Liver (tissue), 7 donors: ENCODE measurements at regions not wholly inside any gene's neighbourhood (a gene's known extent, or its start where the extent isn't known, plus 50 kb on each side); places are given as distances from the start of the nearest gene placed in this dataset.
"Not testable (repeated sequence)": the region's sequence is repeated elsewhere in the genome, so short reads cannot be mapped to it uniquely, and the experiment has no call there.

Experiments
- DNase-seq: peaks from one replicate; pipeline ENCODE4 v3.0.0-alpha.2; 2017; ENCODE audit warnings: low spot score
- H3K27ac ChIP-seq, 2 donors: one replicate each; pipeline ENCODE4 v1.7.0; 2013; ENCODE audit warnings: inconsistent platforms in 2 of 2, low read length in 2 of 2, control low read depth in 1 of 2, low read depth in 1 of 2, mild to moderate bottlenecking in 1 of 2
- H3K27me3 ChIP-seq, 4 donors: one replicate each; pipeline versions ENCODE4 v1.6.1 to v1.7.0; 2013; ENCODE audit warnings: low read length in 3 of 4, inconsistent platforms in 1 of 4, mild to moderate bottlenecking in 1 of 4, moderate library complexity in 1 of 4; ENCODE audit not compliant: control insufficient read depth in 4 of 4, insufficient read depth in 4 of 4
- H3K36me3 ChIP-seq, 4 donors: one replicate each; pipeline versions ENCODE4 v1.6.1 to v1.7.0; 2013; ENCODE audit warnings: low read length in 3 of 4, mild to moderate bottlenecking in 3 of 4, low read depth in 1 of 4, moderate library complexity in 1 of 4; ENCODE audit not compliant: control insufficient read depth in 4 of 4, insufficient read depth in 3 of 4
- H3K4me1 ChIP-seq, 4 donors: one replicate each; pipeline versions ENCODE4 v1.6.1 to v1.7.0; 2013; ENCODE audit warnings: low read length in 3 of 4, mild to moderate bottlenecking in 3 of 4, moderate library complexity in 1 of 4; ENCODE audit not compliant: control insufficient read depth in 4 of 4, insufficient read depth in 4 of 4
- H3K4me3 ChIP-seq, 3 donors: one replicate each; pipeline versions ENCODE4 v1.6.1 to v1.7.0; 2013; ENCODE audit warnings: low read length in 3 of 3, control low read depth in 1 of 3, low read depth in 1 of 3, mild to moderate bottlenecking in 1 of 3
- H3K9ac ChIP-seq, 2 donors: one replicate each; pipeline ENCODE4 v1.7.0; 2013; ENCODE audit warnings: low read length in 2 of 2, mild to moderate bottlenecking in 2 of 2, moderate library complexity in 2 of 2, control low read depth in 1 of 2, low read depth in 1 of 2
- H3K9me3 ChIP-seq, 4 donors: one replicate each; pipeline versions ENCODE4 v1.6.1 to v1.7.0; 2013; ENCODE audit warnings: low read length in 3 of 4; ENCODE audit not compliant: control insufficient read depth in 4 of 4
- ATF3 ChIP-seq: IDR thresholded peaks from 2 replicates; pipeline ENCODE4 v1.6.1; 2016; ENCODE audit warnings: antibody characterized with exemption
- EGR1 ChIP-seq, 2 donors: IDR thresholded peaks; 2 replicates each; pipeline ENCODE4 v1.6.1; 2016 to 2018; ENCODE audit warnings: antibody characterized with exemption in 2 of 2, low read depth in 2 of 2
- FOXA1 ChIP-seq: IDR thresholded peaks from 2 replicates; pipeline ENCODE4 v1.6.1; 2016; ENCODE audit warnings: antibody characterized with exemption
- GABPA ChIP-seq, 2 donors: IDR thresholded peaks in 1 of 2; conservative IDR thresholded peaks in 1 of 2; 2 replicates each; pipeline ENCODE4 v1.6.1; 2016; ENCODE audit warnings: antibody characterized with exemption in 2 of 2, mild to moderate bottlenecking in 1 of 2, moderate library complexity in 1 of 2
- HNF4A ChIP-seq, 2 donors: conservative IDR thresholded peaks; 2 replicates each; pipeline ENCODE4 v1.6.1; 2016; ENCODE audit warnings: antibody characterized with exemption in 2 of 2, mild to moderate bottlenecking in 2 of 2
- HNF4G ChIP-seq: IDR thresholded peaks from 2 replicates; pipeline ENCODE4 v1.6.1; 2016; ENCODE audit warnings: antibody characterized with exemption
- JUND ChIP-seq, 2 donors: IDR thresholded peaks; 2 replicates each; pipeline ENCODE4 v1.6.1; 2016; ENCODE audit warnings: antibody characterized with exemption in 2 of 2
- MAX ChIP-seq: IDR thresholded peaks from 2 replicates; pipeline ENCODE4 v1.6.1; 2016; ENCODE audit warnings: antibody characterized with exemption
- SP1 ChIP-seq: IDR thresholded peaks from 2 replicates; pipeline ENCODE4 v1.6.1; 2018; ENCODE audit warnings: antibody characterized with exemption, mild to moderate bottlenecking
- TAF1 ChIP-seq: conservative IDR thresholded peaks from 2 replicates; pipeline ENCODE4 v1.6.1; 2016; ENCODE audit warnings: antibody characterized with exemption, mild to moderate bottlenecking
- YY1 ChIP-seq: IDR thresholded peaks from 2 replicates; pipeline ENCODE4 v1.6.1; 2016; ENCODE audit warnings: antibody characterized with exemption, mild to moderate bottlenecking
- ZBTB33 ChIP-seq: IDR thresholded peaks from 2 replicates; pipeline ENCODE4 v1.6.1; 2016; ENCODE audit warnings: antibody characterized with exemption
- WGBS: extraction: QIAGEN DNeasy Blood & Tissue Kit; methylation state at CpG from one replicate; pipeline ENCODE4 v1.1.7; 2013; 5-methylcytosine and 5-hydroxymethylcytosine counted together
- donor health status: healthy.
- donor health status: healthy.
- donor health status: healthy.
- donor health status: healthy.

- Histone ChIP-seq H3K4me3 (no peak overlapping the region), H3K4me1 (no peaks in the 10 kb centered on the region), H3K9me3 (no peaks in the 10 kb centered on the region), H3K36me3 (no peaks in the 10 kb centered on the region), H3K9ac (no peak overlapping the region), H3K27me3 (no peaks in the 10 kb centered on the region), H3K27ac (no peak overlapping the region)
- WGBS: 69% methylated on average over 4 of the region's 4 CpGs
- TF ChIP-seq SP1: no peak
- no peak for TF ChIP-seq JUND (IDR thresholded peaks at IDR 0.05)
- TF ChIP-seq HNF4A (conservative IDR thresholded peaks at IDR 0.05): no peak
- no peak for TF ChIP-seq GABPA (IDR thresholded peaks at IDR 0.05 in 1 of 2, conservative IDR thresholded peaks at IDR 0.05 in 1 of 2)
- TF ChIP-seq ATF3: no peak
- no peak for TF ChIP-seq FOXA1
- TF ChIP-seq MAX: no peak
- no peak for DNase-seq
Measured at GRCh38 chr2:75828826-75829225, 118.1 kb upstream of the GCFC2 start.

GRCh38 chr2:75823515-75823914 is 112.8 kb upstream of the GCFC2 start:
- 95% methylated on average over 1 of the region's 1 CpG for WGBS
- not testable (repeated sequence) for H3K4me3 ChIP-seq, H3K27ac ChIP-seq, H3K36me3 ChIP-seq, H3K4me1 ChIP-seq, H3K9ac ChIP-seq, DNase-seq, H3K27me3 ChIP-seq, H3K9me3 ChIP-seq

GRCh38 chr2:75822336-75822735 is 111.6 kb upstream of the GCFC2 start:
- H3K36me3 ChIP-seq: no peaks in the 10 kb centered on the region
- WGBS: 69% methylated on average over 2 of the region's 2 CpGs

GRCh38 chr2:75820693-75821092 is 110.0 kb upstream of the GCFC2 start:
- Histone ChIP-seq H3K9me3 (no peaks in the 10 kb centered on the region), H3K36me3 (no peaks in the 10 kb centered on the region), H3K27ac (no peak overlapping the region), H3K27me3 (no peaks in the 10 kb centered on the region), H3K9ac (no peak overlapping the region), H3K4me1 (no peaks in the 10 kb centered on the region), H3K4me3 (no peak overlapping the region)
- no peak for DNase-seq
- TF ChIP-seq YY1: no peak
- TF ChIP-seq HNF4G: no peak
- no peak for TF ChIP-seq FOXA1
- TF ChIP-seq ZBTB33: no peak
- no peak for TF ChIP-seq ATF3
- TF ChIP-seq JUND (IDR thresholded peaks at IDR 0.05): no peak
- 77% methylated on average over 3 of the region's 3 CpGs for WGBS

More at GRCh38 chr2:75822336-75822735, 111.6 kb upstream of the GCFC2 start:
- Histone ChIP-seq H3K4me3 (no peak overlapping the region), H3K27ac (no peak overlapping the region), H3K9ac (no peak overlapping the region), H3K4me1 (no peaks in the 10 kb centered on the region), H3K27me3 (no peaks in the 10 kb centered on the region), H3K9me3 (no peaks in the 10 kb centered on the region)
- TF ChIP-seq TAF1 (no peak), JUND (IDR thresholded peaks at IDR 0.05) (no peak), YY1 (no peak), EGR1 (IDR thresholded peaks at IDR 0.05; ENCODE audit: low read depth in 2 of 2) (no peak)
- no peak for DNase-seq
